ENCODE measurements at regions not wholly inside any gene's neighbourhood (a gene's known extent, or its start where the extent isn't known, plus 50 kb on each side); places are given as distances from the start of the nearest gene placed in this dataset.

GRCh38 chr14:30798961-30799360, 75.4 kb upstream of the COCH start:
- H3K4me1 ChIP-seq (ENCODE audit: control insufficient read depth, insufficient read depth, low read length) = no peaks in the 10 kb centered on the region
- H3K9me3 ChIP-seq (ENCODE audit: control insufficient read depth, insufficient read depth, low read depth, low read length) = no peaks in the 10 kb centered on the region
- H3K27ac ChIP-seq (ENCODE audit: extremely low read depth, low read depth, low read length) = no peak overlapping the region
- CTCF ChIA-PET = no interaction called here
- H3K36me3 ChIP-seq (ENCODE audit: control insufficient read depth in 2 of 2, insufficient read depth in 1 of 2, low read length in 2 of 2) = no peaks in the 10 kb centered on the region
- POLR2A ChIA-PET = interaction anchor here (0.6 kb wide), 1 partner anchor 460 kb away, joined by 5 read pairs; no protein-coding TSS in a partner anchor
- TF ChIP-seq ZNF513 (tag by site-specific recombination; IDR thresholded peaks at IDR 0.05) = no peak
- TF ChIP-seq ZNF600 (tag by site-specific recombination; IDR thresholded peaks at IDR 0.05) = no peak
- no peak for TF ChIP-seq ZSCAN30 (tag by site-specific recombination; IDR thresholded peaks at IDR 0.05)
- TF ChIP-seq ZFP69B (tag by site-specific recombination; IDR thresholded peaks at IDR 0.05) = no peak
- TF ChIP-seq ZNF488 (tag by site-specific recombination; IDR thresholded peaks at IDR 0.05) = no peak
- no peak for TF ChIP-seq ZNF280C (tag by site-specific recombination; IDR thresholded peaks at IDR 0.05)
- no peak for TF ChIP-seq ZNF354C (tag by site-specific recombination; IDR thresholded peaks at IDR 0.05; ENCODE audit: borderline replicate concordance, low read depth)
- TF ChIP-seq ZNF664 (tag by site-specific recombination; IDR thresholded peaks at IDR 0.05) = no peak
- no peak for TF ChIP-seq PBX3 (CRISPR knock-in tag; IDR thresholded peaks at IDR 0.05)
- TF ChIP-seq ZNF211 (tag by site-specific recombination; IDR thresholded peaks at IDR 0.05; ENCODE audit: low read depth) = no peak
- TF ChIP-seq ZNF747 (tag by site-specific recombination; IDR thresholded peaks at IDR 0.05) = no peak
- no peak for TF ChIP-seq ZFHX2 (tag by site-specific recombination; conservative IDR thresholded peaks at IDR 0.05)
- no peak for TF ChIP-seq TRIM28 (IDR thresholded peaks at IDR 0.05; ENCODE audit: borderline replicate concordance, low read length)
- H3K4me3 ChIP-seq (ENCODE audit: low read depth, low read length) = no peak overlapping the region

- no peaks in the 10 kb centered on the region for H3K36me3 ChIP-seq (ENCODE audit: control insufficient read depth in 2 of 2, insufficient read depth in 1 of 2, low read length in 2 of 2)
- CTCF ChIA-PET = no interaction called here
- TF ChIP-seq ZNF423 (tag by site-specific recombination; IDR thresholded peaks at IDR 0.05) (no peak), ZNF488 (tag by site-specific recombination; IDR thresholded peaks at IDR 0.05) (no peak), ZNF449 (tag by site-specific recombination; IDR thresholded peaks at IDR 0.05) (no peak), ZBTB44 (tag by site-specific recombination; IDR thresholded peaks at IDR 0.05) (no peak), ZNF521 (tag by site-specific recombination; IDR thresholded peaks at IDR 0.05) (no peak), GLIS2 (tag by site-specific recombination; IDR thresholded peaks at IDR 0.05) (no peak)
- no peak overlapping the region for H3K27ac ChIP-seq (ENCODE audit: extremely low read depth, low read depth, low read length)
- H3K9me3 ChIP-seq (ENCODE audit: control insufficient read depth, insufficient read depth, low read depth, low read length) = no peaks in the 10 kb centered on the region
- no peak overlapping the region for H3K4me3 ChIP-seq (ENCODE audit: low read depth, low read length)
- POLR2A ChIA-PET = no interaction called here
- no peaks in the 10 kb centered on the region for H3K4me1 ChIP-seq (ENCODE audit: control insufficient read depth, insufficient read depth, low read length)
These were observed 74.4 kb upstream of the COCH start for GRCh38 chr14:30799933-30800332.
